ENCODE measurements at regions not wholly inside any gene's neighbourhood (a gene's known extent, or its start where the extent isn't known, plus 50 kb on each side); places are given as distances from the start of the nearest gene placed in this dataset.

GRCh38 chr13:80555796-80556678, 215.1 kb upstream of the SPRY2 start:
- H3K9me1 ChIP-seq (replicated peaks; ENCODE audit: control insufficient read depth, extremely low read depth, insufficient read depth, low read length), result no peaks in the 10 kb centered on the region
- BruUV-seq (replicated peaks), result no TSS peak
- no peak overlapping the region for H3K9ac ChIP-seq (replicated peaks; ENCODE audit: extremely low read depth, insufficient read depth, low read length)
- ChIA-PET POLR2A (interaction anchor here (0.6 kb wide), 1 partner anchor 67 kb away, joined by 3 read pairs; no protein-coding TSS in a partner anchor), CTCF (interaction anchor here (0.7 to 1.9 kb wide), 4 partner anchors 15 to 75 kb away, joined by 3 to 7 read pairs (median 4); no protein-coding TSS in a partner anchor)
- intact Hi-C loops (cut with micrococcal nuclease), result loop anchor here (1.0 kb wide), 1 partner anchor 9 kb away; no protein-coding TSS in a partner anchor
- H4K20me1 ChIP-seq (replicated peaks; ENCODE audit: control insufficient read depth, extremely low read depth, insufficient read depth, low read length), result no peaks in the 10 kb centered on the region
- H2AFZ ChIP-seq (ENCODE audit: low read depth, low read length), result no peak overlapping the region
- peak; percentile 51 for DNase-seq (ENCODE audit: low read depth, low spot score)
- no peak overlapping the region for H3K4me2 ChIP-seq (ENCODE audit: insufficient read depth, low read length)
- H3K79me2 ChIP-seq (ENCODE audit: control insufficient read depth, insufficient read depth, low read length), result no peaks in the 10 kb centered on the region
- TF ChIP-seq MAX (IDR thresholded peaks at IDR 0.05; ENCODE audit: insufficient read depth, insufficient read length), result no peak
- TF ChIP-seq GATA2 (IDR thresholded peaks at IDR 0.05; ENCODE audit: insufficient read depth, insufficient read length, low read depth, low read length), result no peak
- TF ChIP-seq MYC (IDR thresholded peaks at IDR 0.05; ENCODE audit: low read depth, low read length), result no peak
- no peak for TF ChIP-seq FOS (IDR thresholded peaks at IDR 0.05; ENCODE audit: borderline replicate concordance, insufficient read depth, low read length)
- TF ChIP-seq POLR2A (IDR thresholded peaks at IDR 0.05; ENCODE audit: low read depth, low read length), result no peak
- TF ChIP-seq CTCF (IDR thresholded peaks at IDR 0.05; ENCODE audit: extremely low read depth in 1 of 2, insufficient read depth in 1 of 2, low read depth in 1 of 2, low read length in 2 of 2), result no peak
- no peak for TF ChIP-seq JUN (IDR thresholded peaks at IDR 0.05; ENCODE audit: borderline replicate concordance, insufficient read depth, insufficient read length, low read depth)
- no peak for TF ChIP-seq EZH2 (IDR thresholded peaks at IDR 0.05; ENCODE audit: borderline replicate concordance, low read depth, low read length, severe bottlenecking)
- TF ChIP-seq POLR2AphosphoS5 (IDR thresholded peaks at IDR 0.05; ENCODE audit: insufficient read depth, low read depth, low read length), result no peak
- dilution Hi-C loops (cut with MboI; ENCODE audit: extremely low pct_ligation_motif_present, low sequenced_read_pairs), result no loop called here
- no peak overlapping the region for H3K27ac ChIP-seq (ENCODE audit: insufficient read depth, low read depth, low read length)
- H3K4me3 ChIP-seq (replicated peaks in 1 of 3; ENCODE audit: insufficient read depth in 1 of 3, low read depth in 1 of 3, low read length in 3 of 3), result no peak overlapping the region
- no peaks in the 10 kb centered on the region for H3K9me3 ChIP-seq (replicated peaks; ENCODE audit: control insufficient read depth, insufficient read depth, low read length)
- no peaks in the 10 kb centered on the region for H3K27me3 ChIP-seq (ENCODE audit: control insufficient read depth in 2 of 2, insufficient read depth in 2 of 2, low read length in 2 of 2)
- H3K4me1 ChIP-seq (ENCODE audit: control insufficient read depth, extremely low read depth, insufficient read depth, low read length), result peaks cover 19% of the 10 kb centered on the region
- FAIRE-seq, result peak; percentile 18
- no peaks in the 10 kb centered on the region for H3K36me3 ChIP-seq (ENCODE audit: control insufficient read depth in 2 of 2, extremely low read depth in 1 of 2, insufficient read depth in 2 of 2, low read length in 2 of 2)

Data from endothelial cell of umbilical vein (primary cell).